ENCODE measurements at regions not wholly inside any gene's neighbourhood (a gene's known extent, or its start where the extent isn't known, plus 50 kb on each side); places are given as distances from the start of the nearest gene placed in this dataset.

- 93% methylated on average over 1 of the region's 1 CpG for WGBS (ENCODE audit: insufficient coverage, insufficient replicate concordance, low lambda C conversion rate, missing lambda C conversion rate)
- in situ Hi-C loops (cut with MboI) (no loop called here), intact Hi-C loops (cut with micrococcal nuclease; ENCODE audit: unreplicated experiment) (no loop called here)
- POLR2A ChIA-PET, result no interaction called here
- no peaks in the 10 kb centered on the region for H3K36me3 ChIP-seq (ENCODE audit: control insufficient read depth in 2 of 2, insufficient read depth in 2 of 2, low read length in 1 of 2)
- no peaks in the 10 kb centered on the region for H3K79me2 ChIP-seq (ENCODE audit: control insufficient read depth, insufficient read depth, low read length)
- no peaks in the 10 kb centered on the region for H3K4me1 ChIP-seq (ENCODE audit: control insufficient read depth, insufficient read depth, low read length)
- DNase-seq (ENCODE audit: low read depth, low spot score) (no peak), FAIRE-seq (no peak), ATAC-seq (no peak)
- H3K4me2 ChIP-seq (ENCODE audit: control insufficient read depth, insufficient read depth), result no peak overlapping the region
- RAD21 ChIA-PET (ENCODE audit: unreplicated experiment), result interaction anchor here (0.7 kb wide), 1 partner anchor 270 kb away, joined by 3 read pairs; no protein-coding TSS in a partner anchor
- no peaks in the 10 kb centered on the region for H4K20me1 ChIP-seq (ENCODE audit: control insufficient read depth, insufficient read depth)
- H3K9ac ChIP-seq (ENCODE audit: control insufficient read depth, insufficient read depth, low read length), result no peak overlapping the region
- no peak overlapping the region for H3K27ac ChIP-seq (ENCODE audit: control insufficient read depth, insufficient read depth)
- BruUV-seq (replicated peaks), result no TSS peak
- SMC1A ChIA-PET (ENCODE audit: uncharacterized antibody, unreplicated experiment), result interaction anchor here (0.6 to 1.0 kb wide), 2 partner anchors 12 to 50 kb away, joined by 3 read pairs; no protein-coding TSS in a partner anchor
- CTCF ChIA-PET, result no interaction called here
- H2AFZ ChIP-seq (ENCODE audit: control insufficient read depth, low read depth, low read length), result no peak overlapping the region
- no peaks in the 10 kb centered on the region for H3K27me3 ChIP-seq (replicated peaks in 1 of 2; ENCODE audit: control insufficient read depth in 2 of 2, insufficient read depth in 2 of 2, low read length in 1 of 2)
- H3K4me3 ChIP-seq, result no peak overlapping the region
- H3K9me3 ChIP-seq (replicated peaks; ENCODE audit: control insufficient read depth, insufficient read depth, low read length), result no peaks in the 10 kb centered on the region; the same call in 2 of the 3 replicates
- TF ChIP-seq POLR2AphosphoS5 (IDR thresholded peaks at IDR 0.05; ENCODE audit: low read length) (no peak), MLLT1 (IDR thresholded peaks at IDR 0.05) (no peak), NFIC (IDR thresholded peaks at IDR 0.05; ENCODE audit: low read depth, low read length) (no peak), CBX3 (IDR thresholded peaks at IDR 0.05; ENCODE audit: borderline replicate concordance, low read depth) (no peak), SIN3A (IDR thresholded peaks at IDR 0.05; ENCODE audit: low read depth, low read length) (no peak), POU2F2 (IDR thresholded peaks at IDR 0.05; ENCODE audit: borderline replicate concordance, low read depth, low read length) (no peak)
Observed at GRCh38 chr15:31156226-31156625, 54.7 kb upstream of the TRPM1 start.

GRCh38 chr15:31156808-31157207 lies 55.3 kb upstream of the TRPM1 start:
- DNase-seq (ENCODE audit: low read depth, low spot score) (no peak), ATAC-seq (no peak), FAIRE-seq (no peak)
- CTCF ChIA-PET, result no interaction called here
- RAD21 ChIA-PET (ENCODE audit: unreplicated experiment), result interaction anchor here (0.7 kb wide), 1 partner anchor 271 kb away, joined by 3 read pairs; no protein-coding TSS in a partner anchor
- WGBS (ENCODE audit: insufficient coverage, insufficient replicate concordance, low lambda C conversion rate, missing lambda C conversion rate), result 18% methylated on average over 4 of the region's 4 CpGs
- POLR2A ChIA-PET, result no interaction called here
- Histone ChIP-seq H3K4me1 (ENCODE audit: control insufficient read depth, insufficient read depth, low read length) (no peaks in the 10 kb centered on the region), H3K27me3 (replicated peaks in 1 of 2; ENCODE audit: control insufficient read depth in 2 of 2, insufficient read depth in 2 of 2, low read length in 1 of 2) (no peaks in the 10 kb centered on the region), H3K9ac (ENCODE audit: control insufficient read depth, insufficient read depth, low read length) (no peak overlapping the region), H3K36me3 (ENCODE audit: control insufficient read depth in 2 of 2, insufficient read depth in 2 of 2, low read length in 1 of 2) (no peaks in the 10 kb centered on the region), H3K4me3 (no peak overlapping the region), H2AFZ (ENCODE audit: control insufficient read depth, low read depth, low read length) (no peak overlapping the region), H3K4me2 (ENCODE audit: control insufficient read depth, insufficient read depth) (no peak overlapping the region), H3K27ac (ENCODE audit: control insufficient read depth, insufficient read depth) (no peak overlapping the region), H4K20me1 (ENCODE audit: control insufficient read depth, insufficient read depth) (no peaks in the 10 kb centered on the region), H3K79me2 (ENCODE audit: control insufficient read depth, insufficient read depth, low read length) (no peaks in the 10 kb centered on the region), H3K9me3 (replicated peaks; ENCODE audit: control insufficient read depth, insufficient read depth, low read length) (no peaks in the 10 kb centered on the region; the same call in 2 of the 3 replicates)
- SMC1A ChIA-PET (ENCODE audit: uncharacterized antibody, unreplicated experiment), result interaction anchor here (0.6 to 1.0 kb wide), 2 partner anchors 13 to 49 kb away, joined by 3 read pairs; no protein-coding TSS in a partner anchor
- in situ Hi-C loops (cut with MboI) (no loop called here), intact Hi-C loops (cut with micrococcal nuclease; ENCODE audit: unreplicated experiment) (no loop called here)
- BruUV-seq (replicated peaks), result no TSS peak
- TF ChIP-seq EED (IDR thresholded peaks at IDR 0.05; ENCODE audit: low read depth) (no peak), ZZZ3 (IDR thresholded peaks at IDR 0.05; ENCODE audit: control insufficient read depth, insufficient read length, low read depth) (no peak), E2F4 (IDR thresholded peaks at IDR 0.05; ENCODE audit: low read depth, low read length) (no peak), BCLAF1 (IDR thresholded peaks at IDR 0.05) (no peak), GATAD2B (conservative IDR thresholded peaks at IDR 0.05; ENCODE audit: low read depth) (no peak)
